Keratinocyte (primary cell): ENCODE measurements at regions not wholly inside any gene's neighbourhood (a gene's known extent, or its start where the extent isn't known, plus 50 kb on each side); places are given as distances from the start of the nearest gene placed in this dataset.

Source experiments
- CTCF ChIP-seq, 3 experiments: IDR thresholded peaks in 1 of 3; conservative IDR thresholded peaks in 1 of 3; optimal IDR thresholded peaks in 1 of 3; 2 replicates in 2 of 3; 3 replicates in 1 of 3; pipeline versions ENCODE3 to v1.5.1; 2011; ENCODE audit warnings: low read length in 3 of 3, mild to moderate bottlenecking in 3 of 3, moderate library complexity in 2 of 3, control low read depth in 1 of 3, inconsistent platforms in 1 of 3; ENCODE audit not compliant: insufficient read depth in 2 of 3; ENCODE audit errors: extremely low read depth in 1 of 3
- EZH2 ChIP-seq: IDR thresholded peaks from one replicate; pipeline ENCODE4 v1.6.1; 2012; ENCODE audit warnings: inconsistent platforms, mild to moderate bottlenecking, low read length, moderate library complexity

- no peak for TF ChIP-seq CTCF (optimal IDR thresholded peaks at IDR 0.05 in 1 of 3, IDR thresholded peaks at IDR 0.05 in 1 of 3, conservative IDR thresholded peaks at IDR 0.05 in 1 of 3; ENCODE audit: extremely low read depth in 1 of 3, insufficient read depth in 2 of 3, low read length in 3 of 3)
- TF ChIP-seq EZH2, result no peak
These were observed 79.2 kb upstream of the SMLR1 start for GRCh38 chr6:130748041-130748440.
